ENCODE measurements at regions not wholly inside any gene's neighbourhood (a gene's known extent, or its start where the extent isn't known, plus 50 kb on each side); places are given as distances from the start of the nearest gene placed in this dataset.

DNA sequence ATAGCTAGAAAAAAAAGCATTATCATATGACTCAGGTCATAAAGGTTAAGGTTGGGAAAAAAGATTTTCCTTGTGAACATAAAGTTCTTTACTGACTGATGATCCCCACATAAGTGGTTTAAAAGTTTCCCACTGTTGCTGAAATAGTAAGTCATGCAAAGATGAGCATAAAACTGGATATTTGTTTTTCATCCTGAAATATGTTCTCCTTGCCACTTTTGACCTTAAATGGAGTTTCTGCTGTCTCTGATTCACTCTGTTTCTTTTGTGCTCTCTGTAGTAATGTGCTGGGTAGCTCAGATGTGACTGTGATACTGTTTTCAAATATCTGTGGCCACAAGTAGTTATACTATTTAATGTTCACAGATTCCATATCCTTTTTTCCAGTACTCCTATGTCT lies 162.5 kb upstream of the GAS1 start:
- no peak overlapping the region for H3K4me3 ChIP-seq (replicated peaks; ENCODE audit: insufficient read depth, low read length)
- no peak overlapping the region for H3K27ac ChIP-seq (replicated peaks)
- DNase-seq (ENCODE audit: low read depth in 1 of 2, low spot score in 1 of 2), result no peak
- no peaks in the 10 kb centered on the region for H3K27me3 ChIP-seq (ENCODE audit: insufficient read depth, poor library complexity, severe bottlenecking)
- TF ChIP-seq REST (IDR thresholded peaks at IDR 0.05; ENCODE audit: insufficient replicate concordance, low read depth) (no peak), SPI1 (IDR thresholded peaks at IDR 0.05; ENCODE audit: borderline replicate concordance, low read depth) (no peak), GABPA (IDR thresholded peaks at IDR 0.05; ENCODE audit: low read depth) (no peak), POLR2AphosphoS5 (IDR thresholded peaks at IDR 0.05; ENCODE audit: low read depth) (no peak)
- TF ChIP-seq, protein P1, sequence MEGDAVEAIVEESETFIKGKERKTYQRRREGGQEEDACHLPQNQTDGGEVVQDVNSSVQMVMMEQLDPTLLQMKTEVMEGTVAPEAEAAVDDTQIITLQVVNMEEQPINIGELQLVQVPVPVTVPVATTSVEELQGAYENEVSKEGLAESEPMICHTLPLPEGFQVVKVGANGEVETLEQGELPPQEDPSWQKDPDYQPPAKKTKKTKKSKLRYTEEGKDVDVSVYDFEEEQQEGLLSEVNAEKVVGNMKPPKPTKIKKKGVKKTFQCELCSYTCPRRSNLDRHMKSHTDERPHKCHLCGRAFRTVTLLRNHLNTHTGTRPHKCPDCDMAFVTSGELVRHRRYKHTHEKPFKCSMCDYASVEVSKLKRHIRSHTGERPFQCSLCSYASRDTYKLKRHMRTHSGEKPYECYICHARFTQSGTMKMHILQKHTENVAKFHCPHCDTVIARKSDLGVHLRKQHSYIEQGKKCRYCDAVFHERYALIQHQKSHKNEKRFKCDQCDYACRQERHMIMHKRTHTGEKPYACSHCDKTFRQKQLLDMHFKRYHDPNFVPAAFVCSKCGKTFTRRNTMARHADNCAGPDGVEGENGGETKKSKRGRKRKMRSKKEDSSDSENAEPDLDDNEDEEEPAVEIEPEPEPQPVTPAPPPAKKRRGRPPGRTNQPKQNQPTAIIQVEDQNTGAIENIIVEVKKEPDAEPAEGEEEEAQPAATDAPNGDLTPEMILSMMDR (IDR thresholded peaks at IDR 0.05; ENCODE audit: insufficient read depth, low read length), result no peak

GRCh38 chr9:87111010-87111409 lies 163.7 kb upstream of the GAS1 start:
- TF ChIP-seq GABPA (IDR thresholded peaks at IDR 0.05; ENCODE audit: low read depth) (no peak), POLR2AphosphoS5 (IDR thresholded peaks at IDR 0.05; ENCODE audit: low read depth) (no peak), SPI1 (IDR thresholded peaks at IDR 0.05; ENCODE audit: borderline replicate concordance, low read depth) (no peak), REST (IDR thresholded peaks at IDR 0.05; ENCODE audit: insufficient replicate concordance, low read depth) (no peak)
- TF ChIP-seq, protein P1 (IDR thresholded peaks at IDR 0.05; ENCODE audit: insufficient read depth, low read length), result no peak
- Histone ChIP-seq H3K4me3 (replicated peaks; ENCODE audit: insufficient read depth, low read length) (no peak overlapping the region), H3K27ac (replicated peaks) (no peak overlapping the region), H3K27me3 (ENCODE audit: insufficient read depth, poor library complexity, severe bottlenecking) (no peaks in the 10 kb centered on the region)
- DNase-seq (ENCODE audit: low read depth in 1 of 2, low spot score in 1 of 2), result no peak

DNA sequence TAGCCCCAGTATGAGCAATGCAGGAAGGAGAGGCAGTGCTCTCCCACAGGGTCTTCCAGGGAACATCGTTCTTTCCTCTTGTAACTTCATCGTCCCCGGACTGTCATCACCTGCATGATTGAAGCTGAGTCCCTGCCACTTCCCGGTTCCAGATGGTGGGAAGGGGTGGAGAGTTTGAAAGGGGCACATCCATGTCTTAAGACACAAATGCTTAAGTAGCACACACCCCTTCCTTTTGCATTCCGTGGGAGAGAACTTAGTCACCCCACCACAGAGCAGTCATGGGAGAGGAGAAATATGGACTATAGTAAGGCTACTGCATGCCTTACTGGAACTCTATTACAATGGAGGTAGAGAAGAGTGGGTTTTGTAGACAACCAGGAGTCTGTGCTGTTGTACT lies 165.3 kb upstream of the GAS1 start:
- TF ChIP-seq, protein P1 (IDR thresholded peaks at IDR 0.05; ENCODE audit: insufficient read depth, low read length), result no peak
- TF ChIP-seq GABPA (IDR thresholded peaks at IDR 0.05; ENCODE audit: low read depth), result no peak
- no peak for TF ChIP-seq POLR2AphosphoS5 (IDR thresholded peaks at IDR 0.05; ENCODE audit: low read depth)
- TF ChIP-seq REST (IDR thresholded peaks at IDR 0.05; ENCODE audit: insufficient replicate concordance, low read depth), result no peak
- TF ChIP-seq SPI1 (IDR thresholded peaks at IDR 0.05; ENCODE audit: borderline replicate concordance, low read depth), result no peak
- DNase-seq (ENCODE audit: low read depth in 1 of 2, low spot score in 1 of 2), result no peak
- Histone ChIP-seq H3K27ac (replicated peaks) (no peak overlapping the region), H3K4me3 (replicated peaks; ENCODE audit: insufficient read depth, low read length) (no peak overlapping the region), H3K27me3 (ENCODE audit: insufficient read depth, poor library complexity, severe bottlenecking) (no peaks in the 10 kb centered on the region)
